GM19324 (cell line): ENCODE measurements at regions not wholly inside any gene's neighbourhood (a gene's known extent, or its start where the extent isn't known, plus 50 kb on each side); places are given as distances from the start of the nearest gene placed in this dataset.

Source experiments
- ATAC-seq: cut with Tn5 transposase; IDR thresholded peaks from one replicate; pipeline ENCODE4 v1.9.1; 2021; ENCODE audit warnings: mild to moderate bottlenecking, moderate library complexity; ENCODE audit not compliant: unreplicated experiment, low FRiP score

GRCh38 chr13:22201375-22201925, 530.6 kb downstream of the FGF9 start:
- no peak for ATAC-seq

DNA sequence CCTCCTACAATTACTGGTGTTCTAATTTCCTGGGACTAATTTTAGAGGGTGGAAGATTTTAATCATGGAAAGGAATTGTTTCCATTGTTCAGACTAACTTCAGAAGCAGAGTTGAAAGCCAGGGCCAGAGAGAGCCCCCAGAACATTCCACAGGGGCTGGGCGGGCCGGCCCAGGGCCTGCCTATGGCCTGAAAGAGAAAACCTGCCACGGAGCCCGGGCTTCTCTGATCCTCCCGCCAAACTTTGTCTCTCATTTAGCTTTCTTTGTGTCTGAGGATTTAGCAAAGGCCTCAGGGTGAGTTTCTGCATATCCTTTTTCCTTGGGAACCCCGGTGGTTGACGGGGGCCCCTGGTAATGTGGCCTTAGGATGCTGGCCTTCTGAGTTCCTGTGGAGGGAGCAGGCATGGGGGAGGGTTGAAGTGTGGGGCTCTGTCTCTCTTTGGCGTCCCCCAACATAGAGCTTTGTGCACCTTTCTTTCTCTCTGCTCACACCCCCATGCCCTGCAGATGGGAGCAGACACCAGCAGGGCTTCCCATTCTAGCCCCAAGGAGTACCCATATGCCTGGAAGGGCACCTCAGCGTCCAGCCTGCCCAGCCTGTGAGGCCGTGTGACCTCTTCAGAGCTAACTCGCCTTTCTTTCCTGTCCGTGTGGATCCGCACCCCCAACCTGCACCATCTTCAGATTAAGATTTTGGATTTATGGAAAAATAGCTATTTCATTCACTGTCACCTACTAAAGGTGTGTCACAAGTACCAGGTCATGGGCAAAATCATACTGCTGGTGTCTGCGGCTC, 539.5 kb downstream of the FGF9 start:
- no peak for ATAC-seq

GRCh38 chr13:22211876-22212275, 541.0 kb downstream of the FGF9 start:
- ATAC-seq = no peak

GRCh38 chr13:22212576-22212975, 541.7 kb downstream of the FGF9 start:
- ATAC-seq = no peak

GRCh38 chr13:22214184-22214583, 543.3 kb downstream of the FGF9 start:
- ATAC-seq = no peak

DNA sequence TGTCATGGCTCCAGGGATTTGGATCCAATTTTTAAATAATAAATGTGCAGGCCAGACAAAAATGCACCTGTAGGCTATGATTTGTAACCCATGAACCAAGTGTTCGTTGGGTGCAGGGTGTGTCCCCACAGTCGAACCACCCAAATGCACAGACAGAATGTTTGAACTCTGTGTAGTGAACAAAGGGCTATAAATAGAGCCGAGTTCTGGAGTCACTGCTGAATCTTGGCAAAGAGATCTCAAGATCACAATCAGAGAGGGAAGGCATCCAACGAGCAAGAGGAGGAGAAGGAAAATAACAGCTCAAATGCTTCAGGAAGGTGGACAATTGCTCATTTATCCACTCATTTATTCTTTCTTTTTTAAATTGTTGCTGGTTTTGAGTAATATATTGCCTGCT, 547.9 kb downstream of the FGF9 start:
- no peak for ATAC-seq

- no peak for ATAC-seq
These were observed 548.8 kb downstream of the FGF9 start for GRCh38 chr13:22219709-22220108.

GRCh38 chr13:22220151-22221135, 549.6 kb downstream of the FGF9 start:
- no peak for ATAC-seq

GRCh38 chr13:22223411-22223810, 552.5 kb downstream of the FGF9 start:
- no peak for ATAC-seq

GRCh38 chr13:22226086-22226485, 555.2 kb downstream of the FGF9 start:
- no peak for ATAC-seq

DNA sequence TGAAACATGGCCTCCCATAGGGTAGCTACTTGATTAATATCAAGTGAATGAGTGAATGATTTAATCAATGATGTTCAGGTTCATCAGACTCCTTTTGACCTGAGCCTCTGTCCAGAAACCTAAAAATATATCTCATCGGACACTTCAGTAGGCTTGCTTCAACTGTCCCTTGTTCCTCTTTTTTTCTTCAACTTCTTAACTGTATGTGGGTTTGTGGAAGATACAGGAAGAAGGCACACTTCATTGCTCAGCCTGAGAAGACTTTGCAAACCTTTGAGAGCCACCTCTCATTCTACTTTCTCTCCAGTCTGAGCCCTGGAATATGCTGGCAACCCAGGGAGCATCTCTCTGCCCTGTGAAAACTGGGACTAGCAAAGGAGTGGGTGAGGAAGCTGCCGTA, 557.0 kb downstream of the FGF9 start:
- ATAC-seq = no peak

DNA sequence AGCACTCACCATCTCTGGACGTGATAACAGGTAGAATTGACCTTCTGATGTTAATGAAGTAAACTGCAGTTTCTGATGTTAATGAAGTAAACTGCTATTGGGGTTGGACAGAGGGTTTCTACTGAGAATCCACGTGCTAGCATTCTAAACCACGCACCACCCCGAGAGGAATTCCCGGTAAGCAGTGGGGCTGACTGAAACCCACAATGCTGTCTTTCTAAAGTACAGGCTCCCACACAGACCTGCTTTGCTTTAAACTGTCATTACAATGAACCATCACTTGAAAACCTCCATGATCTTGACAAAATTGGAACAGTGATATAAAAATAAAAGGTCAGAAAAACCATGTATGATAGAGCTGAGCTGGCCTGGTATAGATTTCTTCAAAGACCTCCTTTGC, 559.0 kb downstream of the FGF9 start:
- ATAC-seq = no peak

DNA sequence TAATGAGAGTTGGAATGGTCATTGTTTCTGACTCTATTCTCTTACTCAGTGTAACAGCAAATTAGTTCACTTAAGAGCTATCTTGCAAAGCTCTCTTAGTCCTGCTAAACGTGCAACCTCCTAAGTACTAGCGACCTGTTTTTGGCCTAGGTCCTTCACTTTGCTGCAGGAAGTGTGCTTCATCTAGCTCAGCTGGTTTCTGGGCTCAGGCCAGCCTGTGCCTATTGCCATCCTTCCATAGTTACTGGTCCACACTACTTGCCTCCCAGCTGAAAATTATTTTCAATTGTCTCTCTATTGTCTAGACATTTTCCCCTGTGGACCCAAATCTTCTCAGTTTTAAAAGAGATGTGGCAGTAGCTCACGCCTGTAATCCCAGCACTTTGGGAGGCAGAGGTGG, 561.3 kb downstream of the FGF9 start:
- no peak for ATAC-seq

DNA sequence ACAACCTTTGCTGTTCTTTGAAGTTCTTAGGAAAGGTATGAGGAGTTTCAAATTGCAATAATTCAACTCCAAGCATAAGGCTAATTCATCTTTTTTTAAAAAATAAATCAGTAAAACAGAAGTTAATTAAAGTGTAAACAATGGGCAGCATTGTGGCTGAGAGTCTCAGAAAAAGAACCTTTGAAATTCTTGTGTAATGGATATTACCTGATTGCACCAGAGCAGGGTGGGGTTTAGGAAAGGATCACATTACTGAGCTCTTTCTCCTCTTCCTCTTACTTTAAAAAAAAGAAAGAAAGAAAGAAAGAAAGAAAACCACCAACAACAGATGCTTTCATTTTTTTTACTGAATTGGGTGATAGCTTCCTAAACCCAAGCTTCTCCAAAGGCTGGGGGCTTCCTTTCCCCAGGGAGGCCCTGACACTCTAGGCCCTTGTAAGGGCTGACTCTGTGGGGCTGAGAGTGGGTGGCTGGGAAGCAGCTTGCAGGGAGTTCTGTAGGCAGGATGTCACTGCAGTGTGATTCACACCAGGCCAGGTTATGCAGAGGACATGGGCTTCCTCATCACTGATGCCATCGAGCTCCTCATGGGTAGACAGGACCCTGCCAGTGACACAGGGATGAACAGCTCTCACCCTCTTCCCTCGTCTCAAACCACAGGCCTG, 564.5 kb downstream of the FGF9 start:
- no peak for ATAC-seq

DNA sequence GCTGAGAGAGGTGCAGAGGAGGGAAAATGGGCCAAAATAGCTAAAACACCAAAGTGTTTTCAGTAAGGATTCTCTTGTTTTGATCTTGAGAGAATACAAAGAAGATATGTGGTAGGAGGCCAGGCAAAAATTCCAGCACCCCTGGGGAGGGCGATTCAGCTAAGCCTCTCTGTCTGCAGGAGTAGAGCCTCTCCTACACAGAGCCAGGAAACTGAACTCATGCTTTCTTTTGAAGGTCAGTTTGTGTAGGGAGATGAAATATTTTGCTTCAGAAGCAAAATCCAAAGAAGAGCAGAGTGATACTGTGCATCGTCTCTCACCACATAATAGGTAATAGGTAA, 565.0 kb downstream of the FGF9 start:
- ATAC-seq = no peak

GRCh38 chr13:22238269-22238668, 567.4 kb downstream of the FGF9 start:
- no peak for ATAC-seq

- ATAC-seq = no peak
These were observed 569.8 kb downstream of the FGF9 start for GRCh38 chr13:22240716-22241115.

- ATAC-seq = no peak
These were observed 572.7 kb downstream of the FGF9 start for GRCh38 chr13:22243469-22244163.

- no peak for ATAC-seq
These were observed 581.5 kb downstream of the FGF9 start for GRCh38 chr13:22252281-22252830.

GRCh38 chr13:22253107-22253506, 582.2 kb downstream of the FGF9 start:
- ATAC-seq = no peak
